ENCODE measurements at regions not wholly inside any gene's neighbourhood (a gene's known extent, or its start where the extent isn't known, plus 50 kb on each side); places are given as distances from the start of the nearest gene placed in this dataset.

- TF ChIP-seq CTCF (IDR thresholded peaks at IDR 0.05 in 2 of 3, conservative IDR thresholded peaks at IDR 0.05 in 1 of 3; ENCODE audit: control insufficient read depth in 2 of 3, extremely low read depth in 1 of 3, insufficient read depth in 1 of 3, low read depth in 3 of 3, low read length in 3 of 3) (no peak), PBX3 (IDR thresholded peaks at IDR 0.05; ENCODE audit: insufficient replicate concordance, low read depth, low read length) (no peak), MXI1 (IDR thresholded peaks at IDR 0.05; ENCODE audit: low read depth, low read length) (no peak), RAD21 (IDR thresholded peaks at IDR 0.05; ENCODE audit: insufficient read depth, low read depth, low read length) (no peak), CBX5 (IDR thresholded peaks at IDR 0.05; ENCODE audit: low read depth) (no peak), MYC (IDR thresholded peaks at IDR 0.05; ENCODE audit: insufficient read depth, insufficient read length, insufficient replicate concordance, low read length, severe bottlenecking) (no peak), HSF1 (IDR thresholded peaks at IDR 0.05; ENCODE audit: low read depth, low read length) (no peak), STAT3 (IDR thresholded peaks at IDR 0.05; ENCODE audit: low read depth, low read length) (no peak), POLR2AphosphoS2 (IDR thresholded peaks at IDR 0.05; ENCODE audit: low read depth, low read length) (no peak)
Observed at GRCh38 chr20:57082357-57082945, 184.0 kb downstream of the BMP7 start.
